ENCODE measurements at regions not wholly inside any gene's neighbourhood (a gene's known extent, or its start where the extent isn't known, plus 50 kb on each side); places are given as distances from the start of the nearest gene placed in this dataset.
"Not testable (repeated sequence)": the region's sequence is repeated elsewhere in the genome, so short reads cannot be mapped to it uniquely, and the experiment has no call there.

- no peak for DNase-seq
These were observed 650.5 kb downstream of the UTRN start for GRCh38 chr6:144935661-144936060.

GRCh38 chr6:144936764-144937163, 651.6 kb downstream of the UTRN start:
- DNase-seq, result no peak

- no peak for DNase-seq
These were observed 654.8 kb downstream of the UTRN start for GRCh38 chr6:144939921-144940320.

- no peak for DNase-seq
These were observed 659.0 kb downstream of the UTRN start for GRCh38 chr6:144944106-144944505.

- no peak for DNase-seq
These were observed 662.4 kb downstream of the UTRN start for GRCh38 chr6:144947398-144947976.

GRCh38 chr6:144951730-144952437, 666.7 kb downstream of the UTRN start:
- no peak for DNase-seq

- DNase-seq, result no peak
These were observed 667.5 kb downstream of the UTRN start for GRCh38 chr6:144952456-144953240.

GRCh38 chr6:144953552-144954240, 668.6 kb downstream of the UTRN start:
- no peak for DNase-seq

GRCh38 chr6:144954241-144954556, 669.1 kb downstream of the UTRN start:
- DNase-seq, result no peak

GRCh38 chr6:144955392-144955791, 670.3 kb downstream of the UTRN start:
- DNase-seq, result no peak

- DNase-seq, result no peak
These were observed 670.7 kb downstream of the UTRN start for GRCh38 chr6:144955859-144956258.

- not testable (repeated sequence) for DNase-seq
These were observed 671.6 kb downstream of the UTRN start for GRCh38 chr6:144956697-144957096.

- DNase-seq, result no peak
These were observed 672.3 kb downstream of the UTRN start for GRCh38 chr6:144957236-144957937.

GRCh38 chr6:144969154-144969553, 684.0 kb downstream of the UTRN start:
- no peak for DNase-seq

GRCh38 chr6:144969602-144970272, 684.6 kb downstream of the UTRN start:
- DNase-seq, result no peak

- not testable (repeated sequence) for DNase-seq
These were observed 692.2 kb downstream of the UTRN start for GRCh38 chr6:144977250-144977864.

- DNase-seq, result no peak
These were observed 693.1 kb downstream of the UTRN start for GRCh38 chr6:144978208-144978607.

GRCh38 chr6:144986271-144986670, 701.1 kb downstream of the UTRN start:
- DNase-seq, result no peak

GRCh38 chr6:144989319-144990107, 704.4 kb downstream of the UTRN start:
- DNase-seq, result no peak

- no peak for DNase-seq
These were observed 705.6 kb downstream of the UTRN start for GRCh38 chr6:144990784-144991183.

- DNase-seq, result no peak
These were observed 708.7 kb downstream of the UTRN start for GRCh38 chr6:144993870-144994269.

Measured in activated gamma-delta T cell (primary cell).